GM23338 (cell line): ENCODE measurements at regions not wholly inside any gene's neighbourhood (a gene's known extent, or its start where the extent isn't known, plus 50 kb on each side); places are given as distances from the start of the nearest gene placed in this dataset.

ENCODE experiments used
- ATAC-seq: fragments of 200-7000 bp; cut with Tn5 transposase; 3 replicates; pipeline ENCODE4 v1.9.1; 2020
- DNase-seq: peaks from one replicate; pipeline ENCODE4 v3.0.0-alpha.2; 2015; ENCODE audit warnings: low spot score
- H2AFZ ChIP-seq: fragments of 200-600 bp; sonication (generic); 2 replicates; pipeline ENCODE4 v1.8.0; 2016; ENCODE audit warnings: antibody characterized with exemption, mild to moderate bottlenecking, moderate library complexity
- H3F3A ChIP-seq: fragments of 200-600 bp; sonication (generic); replicated peaks from 2 replicates; pipeline ENCODE4 v1.8.0; 2017; ENCODE audit warnings: antibody characterized with exemption, mixed run types, low read depth
- H3K27ac ChIP-seq: fragments of 200-600 bp; sonication (generic); 2 replicates; pipeline ENCODE4 v1.6.1; 2016; ENCODE audit warnings: low read depth
- H3K27me3 ChIP-seq: fragments of 200-600 bp; sonication (generic); 2 replicates; pipeline ENCODE4 v1.8.0; 2016; ENCODE audit warnings: mild to moderate bottlenecking, mixed run types, moderate library complexity; ENCODE audit not compliant: insufficient read depth
- H3K36me3 ChIP-seq: fragments of 200-600 bp; sonication (generic); 2 replicates; pipeline ENCODE4 v1.8.0; 2016; ENCODE audit warnings: mild to moderate bottlenecking; ENCODE audit not compliant: insufficient read depth
- H3K4me1 ChIP-seq: fragments of 200-600 bp; sonication (generic); 2 replicates; pipeline ENCODE4 v1.8.0; 2016; ENCODE audit warnings: mild to moderate bottlenecking, moderate library complexity; ENCODE audit not compliant: insufficient read depth
- H3K4me2 ChIP-seq: fragments of 200-600 bp; sonication (generic); 2 replicates; pipeline ENCODE4 v1.7.1; 2017; ENCODE audit warnings: mixed run types
- H3K4me3 ChIP-seq: fragments of 200-600 bp; sonication (generic); 2 replicates; pipeline ENCODE4 v1.6.1; 2016; ENCODE audit warnings: mixed run types
- H3K79me2 ChIP-seq: fragments of 200-600 bp; sonication (generic); replicated peaks from 2 replicates; pipeline ENCODE4 v1.8.0; 2017; ENCODE audit warnings: mild to moderate bottlenecking; ENCODE audit not compliant: insufficient read depth
- H3K9me2 ChIP-seq: fragments of 200-600 bp; sonication (generic); 2 replicates; pipeline ENCODE4 v1.8.0; 2017; ENCODE audit not compliant: insufficient read depth
- H4K20me1 ChIP-seq: fragments of 200-600 bp; sonication (generic); replicated peaks from 2 replicates; pipeline ENCODE4 v1.8.0; 2017; ENCODE audit warnings: mild to moderate bottlenecking; ENCODE audit not compliant: insufficient read depth
- H3K27ac Mint-ChIP-seq: 2 replicates; pipeline ENCODE4 v1.8.0; 2020; ENCODE audit warnings: inconsistent platforms, mild to moderate bottlenecking, moderate library complexity, mixed read lengths
- H3K27me3 Mint-ChIP-seq: 3 replicates; pipeline ENCODE4 v1.8.0; 2022; ENCODE audit warnings: low read depth, mild to moderate bottlenecking, moderate library complexity, mixed read lengths, inconsistent platforms; ENCODE audit not compliant: insufficient read depth, poor library complexity
- H3K36me3 Mint-ChIP-seq: 3 replicates; pipeline ENCODE4 v1.8.0; 2021; ENCODE audit warnings: low read depth, mild to moderate bottlenecking, inconsistent platforms, moderate library complexity, mixed read lengths
- H3K4me1 Mint-ChIP-seq: 3 replicates; pipeline ENCODE4 v1.8.0; 2020; ENCODE audit warnings: mild to moderate bottlenecking, inconsistent platforms, mixed read lengths
- H3K4me3 Mint-ChIP-seq: 3 replicates; pipeline ENCODE4 v1.8.0; 2021; ENCODE audit warnings: moderate library complexity, mild to moderate bottlenecking, inconsistent platforms, mixed read lengths
- H3K9me3 Mint-ChIP-seq: 3 replicates; pipeline ENCODE4 v1.8.0; 2020; ENCODE audit warnings: moderate library complexity, mild to moderate bottlenecking, inconsistent platforms, mixed read lengths
- CREB1 ChIP-seq: fragments of 250-450 bp; sonication (Bioruptor Pico); IDR thresholded peaks from 2 replicates; pipeline ENCODE4 v1.5.0; 2020; ENCODE audit warnings: low read depth, mild to moderate bottlenecking, moderate library complexity
- CTCF ChIP-seq, 2 experiments: fragments of 200-600 bp in 1 of 2; sonication (generic) in 1 of 2; conservative IDR thresholded peaks; 2 replicates each; pipeline versions ENCODE4 v1.5.1 to v1.6.1; 2016 to 2017; ENCODE audit warnings: antibody characterized with exemption in 2 of 2, low read depth in 2 of 2, mild to moderate bottlenecking in 2 of 2, moderate library complexity in 1 of 2
- ETS1 ChIP-seq: IDR thresholded peaks from 2 replicates; pipeline ENCODE4 v1.6.1; 2016; ENCODE audit warnings: antibody characterized with exemption
- EZH2 ChIP-seq: fragments of 200-600 bp; sonication (generic); IDR thresholded peaks from one replicate; pipeline ENCODE4 v1.8.0; 2017; ENCODE audit warnings: antibody characterized with exemption, mild to moderate bottlenecking, low read depth; ENCODE audit not compliant: unreplicated experiment
- EZH2phosphoT487 ChIP-seq: fragments of 200-600 bp; sonication (generic); IDR thresholded peaks from one replicate; pipeline ENCODE4 v1.8.1; 2018; ENCODE audit warnings: antibody characterized with exemption; ENCODE audit not compliant: unreplicated experiment
- JUNB ChIP-seq: IDR thresholded peaks from one replicate; pipeline ENCODE4 v1.6.1; 2016; ENCODE audit warnings: antibody characterized with exemption; ENCODE audit not compliant: unreplicated experiment
- NANOG ChIP-seq: IDR thresholded peaks from 2 replicates; pipeline ENCODE4 v1.6.1; 2016; ENCODE audit warnings: antibody characterized with exemption, borderline replicate concordance
- POLR2AphosphoS5 ChIP-seq: IDR thresholded peaks from 2 replicates; pipeline ENCODE4 v1.6.1; 2016; ENCODE audit warnings: antibody characterized with exemption, low read depth
- REST ChIP-seq: IDR thresholded peaks from one replicate; pipeline ENCODE4 v1.6.1; 2018; ENCODE audit warnings: antibody characterized with exemption; ENCODE audit not compliant: unreplicated experiment
- STAT1 ChIP-seq: IDR thresholded peaks from one replicate; pipeline ENCODE4 v1.6.1; 2016; ENCODE audit warnings: antibody characterized with exemption; ENCODE audit not compliant: unreplicated experiment
- ZNF114 ChIP-seq: fragments of 250-450 bp; sonication (Bioruptor Pico); IDR thresholded peaks from 2 replicates; pipeline ENCODE4 v1.5.0; 2020; ENCODE audit warnings: mild to moderate bottlenecking, moderate library complexity
- ZNF331 ChIP-seq: fragments of 250-450 bp; sonication (Bioruptor Pico); IDR thresholded peaks from 2 replicates; pipeline ENCODE4 v1.5.0; 2020; ENCODE audit warnings: low read depth, mild to moderate bottlenecking, moderate library complexity
- ZNF462 ChIP-seq: fragments of 250-450 bp; sonication (Bioruptor Pico); IDR thresholded peaks from 2 replicates; pipeline ENCODE4 v1.5.0; 2020; ENCODE audit warnings: mild to moderate bottlenecking, moderate library complexity

- no peak; the same call in 2 of the 3 replicates for ATAC-seq
- Histone ChIP-seq H3K79me2 (no peaks in the 10 kb centered on the region), H3K27ac (no peak overlapping the region)
Observed at GRCh38 chr20:56943946-56944945, 315.1 kb downstream of the TFAP2C start.

More at GRCh38 chr20:56943946-56944945, 315.1 kb downstream of the TFAP2C start:
- no peaks in the 10 kb centered on the region for H3K9me2 ChIP-seq
- no peaks in the 10 kb centered on the region for H3F3A ChIP-seq
- Mint-ChIP-seq H3K36me3 (no peaks in the 10 kb centered on the region), H3K27me3 (peaks cover 4% of the 10 kb centered on the region), H3K4me1 (no peaks in the 10 kb centered on the region), H3K9me3 (no peaks in the 10 kb centered on the region), H3K4me3 (no peak overlapping the region), H3K27ac (no peak overlapping the region)
- no peaks in the 10 kb centered on the region for H4K20me1 ChIP-seq
- H3K27me3 ChIP-seq: no peaks in the 10 kb centered on the region
- no peak overlapping the region for H3K4me2 ChIP-seq
- TF ChIP-seq EZH2: no peak
- TF ChIP-seq NANOG: no peak
- TF ChIP-seq STAT1: no peak
- TF ChIP-seq ETS1: no peak
- TF ChIP-seq REST: no peak
- TF ChIP-seq ZNF462: no peak
- TF ChIP-seq CTCF (conservative IDR thresholded peaks at IDR 0.05; ENCODE audit: low read depth in 2 of 2): no peak
- TF ChIP-seq JUNB: no peak
- no peak for TF ChIP-seq EZH2phosphoT487
- TF ChIP-seq CREB1 (CRISPR knock-in tag): no peak
- TF ChIP-seq POLR2AphosphoS5: no peak
- TF ChIP-seq ZNF331: no peak
- TF ChIP-seq ZNF114 (CRISPR knock-in tag): no peak
- no peaks in the 10 kb centered on the region for H3K36me3 ChIP-seq
- H2AFZ ChIP-seq: peak overlapping the region; percentile 89
- no peaks in the 10 kb centered on the region for H3K4me1 ChIP-seq
- DNase-seq: no peak
- H3K4me3 ChIP-seq: no peak overlapping the region
